GM12865 (cell line): ENCODE measurements at regions not wholly inside any gene's neighbourhood (a gene's known extent, or its start where the extent isn't known, plus 50 kb on each side); places are given as distances from the start of the nearest gene placed in this dataset.

Source experiments
- DNase-seq: peaks from one replicate; pipeline ENCODE4 v3.0.0; 2010; ENCODE audit warnings: low read depth
- H3K4me3 ChIP-seq: 2 replicates; pipeline ENCODE4 v1.5.1; 2011; ENCODE audit warnings: mild to moderate bottlenecking, low read depth, low read length, control low read depth
- CTCF ChIP-seq: IDR thresholded peaks from 2 replicates; pipeline ENCODE4 v1.5.1; 2011; ENCODE audit warnings: low read length, control low read depth, low read depth, inconsistent platforms; ENCODE audit not compliant: insufficient read depth; ENCODE audit errors: missing control alignments

- H3K4me3 ChIP-seq: no peak overlapping the region
- no peak for TF ChIP-seq CTCF
- DNase-seq: no peak
These were observed 112.5 kb upstream of the CD180 start for GRCh38 chr5:67308988-67309688.

DNA sequence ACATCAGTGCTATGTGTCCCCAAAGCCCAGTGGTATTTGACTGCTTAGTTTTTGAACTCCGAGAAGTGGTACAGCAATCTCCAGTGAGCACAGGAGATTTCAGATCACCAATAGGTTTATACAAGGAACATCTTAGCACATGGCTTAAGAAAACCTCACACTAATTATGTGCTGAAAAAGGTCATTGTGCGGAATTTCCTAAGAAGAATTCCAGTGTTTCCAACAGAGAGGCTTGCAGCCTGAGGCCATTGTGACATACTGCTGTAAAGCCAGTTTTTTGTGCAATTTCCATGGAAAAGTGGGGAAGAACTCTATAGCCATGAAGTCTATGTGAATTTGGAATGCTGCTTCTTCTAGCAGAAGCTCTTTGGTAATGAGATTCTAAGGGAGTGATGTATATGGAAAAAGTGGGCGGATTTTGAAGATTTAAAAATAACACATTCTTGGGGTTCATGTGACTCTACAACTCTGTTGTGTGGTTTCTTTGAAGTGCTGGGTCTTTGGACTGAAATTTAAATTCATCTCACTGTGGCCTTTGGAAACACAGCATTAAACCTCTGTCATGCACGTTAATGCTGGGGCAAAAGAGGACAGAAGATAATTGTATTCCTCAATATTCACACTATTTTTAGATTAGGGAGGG, 110.5 kb upstream of the CD180 start:
- H3K4me3 ChIP-seq: no peak overlapping the region
- no peak for DNase-seq
- no peak for TF ChIP-seq CTCF

GRCh38 chr5:67305913-67306710, 109.5 kb upstream of the CD180 start:
- DNase-seq: peak; percentile 49
- TF ChIP-seq CTCF: no peak
- H3K4me3 ChIP-seq: no peak overlapping the region

DNA sequence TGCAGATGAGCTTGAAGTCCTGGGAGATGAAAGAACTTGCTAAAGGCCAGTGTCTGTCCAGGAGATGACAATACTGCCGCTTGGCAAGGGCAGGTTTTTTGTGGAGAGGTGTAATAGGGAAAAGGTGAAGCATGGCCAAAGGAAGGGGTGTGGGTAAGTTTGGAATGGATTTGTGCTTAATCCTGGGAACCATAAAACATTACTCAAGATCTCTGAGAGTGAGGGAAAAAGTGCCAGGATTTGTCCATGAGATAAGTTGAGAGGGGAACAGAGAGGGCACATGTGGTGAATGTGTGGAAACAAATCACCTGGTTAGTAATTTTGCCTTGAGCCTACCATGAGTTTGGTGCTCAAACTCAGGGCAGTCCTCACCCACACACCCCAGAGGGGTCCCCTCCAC, 108.8 kb upstream of the CD180 start:
- no peak overlapping the region for H3K4me3 ChIP-seq
- no peak for DNase-seq
- TF ChIP-seq CTCF: no peak

DNA sequence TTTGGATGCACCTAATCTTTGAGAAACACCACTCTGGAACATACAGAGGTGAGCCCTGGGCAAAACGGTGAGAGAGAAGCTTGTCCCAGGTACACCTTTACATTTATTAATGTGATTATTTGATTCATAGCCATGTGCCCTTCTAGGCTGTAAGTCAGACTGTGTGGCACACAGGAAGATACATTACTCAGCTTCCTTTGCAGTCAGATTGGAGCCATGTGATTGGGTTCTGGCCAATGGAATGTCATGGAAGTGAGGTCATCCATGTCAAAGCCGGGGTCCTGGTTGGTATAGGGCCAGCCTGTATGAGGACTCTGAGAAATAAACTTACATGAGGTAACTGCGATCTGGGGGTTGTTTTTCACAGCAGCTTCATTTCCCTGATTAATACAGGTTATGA, 106.8 kb upstream of the CD180 start:
- DNase-seq: no peak
- no peak overlapping the region for H3K4me3 ChIP-seq
- no peak for TF ChIP-seq CTCF

DNA sequence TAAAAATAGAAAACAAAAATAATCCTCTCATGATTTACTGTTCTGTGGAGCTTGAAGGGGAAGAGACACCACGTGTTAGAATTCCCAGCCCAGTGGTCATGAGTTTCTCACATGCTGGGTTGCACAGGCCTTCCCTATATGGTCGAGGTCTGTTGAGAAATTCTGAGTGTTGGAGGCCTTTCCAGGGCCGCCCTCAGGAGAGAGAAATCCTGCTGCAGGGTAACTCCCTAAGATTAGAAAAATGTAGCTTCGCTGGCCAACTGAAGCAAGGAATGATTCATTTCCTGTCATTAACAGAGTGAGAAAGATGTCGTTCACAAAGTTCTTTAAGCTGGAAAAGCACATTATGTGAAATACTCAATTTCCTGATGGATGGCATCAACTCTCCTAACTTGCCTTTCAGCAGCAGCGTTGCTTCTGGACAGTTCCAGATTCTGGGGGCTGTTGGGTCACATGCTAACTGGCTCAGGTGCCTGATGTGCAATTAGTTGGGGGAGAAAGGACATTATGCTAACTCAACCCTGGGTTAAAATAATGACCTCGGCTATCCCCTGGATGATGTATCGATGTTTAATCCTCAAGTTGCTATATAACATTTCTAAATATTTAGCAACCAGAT, 104.8 kb upstream of the CD180 start:
- no peak for DNase-seq
- no peak for TF ChIP-seq CTCF
- no peak overlapping the region for H3K4me3 ChIP-seq
